ENCODE measurements at regions not wholly inside any gene's neighbourhood (a gene's known extent, or its start where the extent isn't known, plus 50 kb on each side); places are given as distances from the start of the nearest gene placed in this dataset.

DNA sequence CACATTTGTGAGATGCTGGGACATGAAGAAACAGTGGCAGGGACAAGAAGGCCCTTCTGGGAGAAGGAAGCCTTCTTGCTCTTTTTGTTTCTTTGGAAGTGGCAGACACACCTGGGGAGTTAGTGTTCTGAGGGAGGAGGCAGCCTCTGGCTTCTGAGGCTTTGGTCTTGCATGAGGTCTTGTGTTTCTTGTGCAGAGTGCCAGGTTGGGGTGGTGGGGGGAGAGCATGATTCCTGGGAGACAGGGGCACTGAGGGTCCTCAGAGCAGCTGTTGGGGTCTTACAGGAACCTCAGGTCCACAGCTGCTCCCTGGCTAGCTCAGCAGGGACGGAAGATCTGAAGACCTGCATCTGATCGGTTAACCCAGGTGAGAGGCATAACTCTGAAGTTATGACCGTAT is 167.5 kb upstream of the ZNF536 start:
- intact Hi-C loops (cut with DNase I; ENCODE audit: low total_unique reads) = no loop called here
- no peaks in the 10 kb centered on the region for H3K4me1 ChIP-seq
- H3K27ac ChIP-seq = no peak overlapping the region
- H3K36me3 ChIP-seq = no peaks in the 10 kb centered on the region
- H3K4me3 ChIP-seq = no peak overlapping the region
- H3K27me3 ChIP-seq (replicated peaks in 1 of 7) = peaks cover 0 to 17% (median 0%) of the 10 kb centered on the region in 7 donors
- 83 to 94% (median 90%) methylated on average over 3 of the region's 3 CpGs for WGBS, 5 donors
- TF ChIP-seq POLR2AphosphoS5 (IDR thresholded peaks at IDR 0.05) = no peak
- no peak for TF ChIP-seq POLR2A (IDR thresholded peaks at IDR 0.05)
- no peak for TF ChIP-seq CTCF (IDR thresholded peaks at IDR 0.05 in 8 of 11, conservative IDR thresholded peaks at IDR 0.05 in 3 of 11)
- DNase-seq = no peak
- H3K9me3 ChIP-seq = peaks cover 0 to 11% (median 0%) of the 10 kb centered on the region in 8 donors

- peaks cover 0 to 32% (median 0%) of the 10 kb centered on the region in 7 donors for H3K27me3 ChIP-seq (replicated peaks in 1 of 7)
- no peak overlapping the region for H3K27ac ChIP-seq
- no peaks in the 10 kb centered on the region for H3K36me3 ChIP-seq
- H3K4me1 ChIP-seq = no peaks in the 10 kb centered on the region
- WGBS, 5 donors = 80 to 88% (median 85%) methylated on average over 6 of the region's 6 CpGs
- H3K4me3 ChIP-seq = no peak overlapping the region
- no peak for DNase-seq
- TF ChIP-seq CTCF (IDR thresholded peaks at IDR 0.05 in 8 of 11, conservative IDR thresholded peaks at IDR 0.05 in 3 of 11) (no peak), POLR2A (IDR thresholded peaks at IDR 0.05) (no peak), POLR2AphosphoS5 (IDR thresholded peaks at IDR 0.05) (no peak)
- H3K9me3 ChIP-seq = peaks cover 0 to 7% (median 0%) of the 10 kb centered on the region in 8 donors
- intact Hi-C loops (cut with DNase I; ENCODE audit: low total_unique reads) = no loop called here
Measured at GRCh38 chr19:30206187-30206586, 166.0 kb upstream of the ZNF536 start.

DNA sequence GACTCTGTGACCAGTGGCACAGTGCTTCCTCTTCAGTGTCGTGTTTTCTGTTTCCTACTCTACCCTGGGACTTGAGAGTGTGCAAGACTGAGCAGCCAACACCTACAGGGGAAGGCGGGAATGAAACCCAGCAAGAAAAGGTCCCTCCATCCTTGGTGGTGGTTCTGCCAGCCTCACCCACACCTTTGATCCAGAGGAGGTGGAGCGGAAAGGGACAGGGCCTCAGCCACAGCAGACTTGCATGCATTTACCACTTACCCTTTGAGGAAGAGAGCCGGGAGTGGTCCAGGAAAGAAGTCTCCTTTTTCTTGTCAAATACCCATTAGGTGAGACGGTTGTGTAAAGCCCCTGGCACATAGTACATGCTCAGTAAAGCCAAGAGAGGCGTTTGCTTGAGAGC is 164.8 kb upstream of the ZNF536 start:
- H3K27ac ChIP-seq = no peak overlapping the region
- WGBS, 5 donors = 63 to 76% (median 72%) methylated on average over 6 of the region's 6 CpGs
- H3K4me3 ChIP-seq = no peak overlapping the region
- intact Hi-C loops (cut with DNase I; ENCODE audit: low total_unique reads) = no loop called here
- peaks cover 0 to 42% (median 0%) of the 10 kb centered on the region in 7 donors for H3K27me3 ChIP-seq (replicated peaks in 1 of 7)
- H3K36me3 ChIP-seq = no peaks in the 10 kb centered on the region
- DNase-seq = no peak
- no peaks in the 10 kb centered on the region for H3K4me1 ChIP-seq
- peaks cover 0 to 7% (median 0%) of the 10 kb centered on the region in 8 donors for H3K9me3 ChIP-seq
- TF ChIP-seq POLR2AphosphoS5 (IDR thresholded peaks at IDR 0.05) (no peak), POLR2A (IDR thresholded peaks at IDR 0.05) (no peak), CTCF (IDR thresholded peaks at IDR 0.05 in 8 of 11, conservative IDR thresholded peaks at IDR 0.05 in 3 of 11) (no peak)

GRCh38 chr19:30208436-30209060 is 163.6 kb upstream of the ZNF536 start:
- TF ChIP-seq POLR2AphosphoS5 (IDR thresholded peaks at IDR 0.05) (no peak), POLR2A (IDR thresholded peaks at IDR 0.05) (no peak), CTCF (IDR thresholded peaks at IDR 0.05 in 8 of 11, conservative IDR thresholded peaks at IDR 0.05 in 3 of 11) (no peak)
- Histone ChIP-seq H3K27ac (no peak overlapping the region), H3K4me1 (no peaks in the 10 kb centered on the region), H3K36me3 (no peaks in the 10 kb centered on the region), H3K27me3 (replicated peaks in 1 of 7) (peaks cover 0 to 47% (median 0%) of the 10 kb centered on the region in 7 donors), H3K4me3 (no peak overlapping the region), H3K9me3 (peaks cover 0 to 7% (median 0%) of the 10 kb centered on the region in 8 donors)
- DNase-seq = no peak
- WGBS, 5 donors = 86 to 92% (median 89%) methylated on average over 18 of the region's 18 CpGs
- intact Hi-C loops (cut with DNase I; ENCODE audit: low total_unique reads) = no loop called here
